NCI-H187 (cell line): ENCODE measurements at regions not wholly inside any gene's neighbourhood (a gene's known extent, or its start where the extent isn't known, plus 50 kb on each side); places are given as distances from the start of the nearest gene placed in this dataset.
"Not testable (repeated sequence)": the region's sequence is repeated elsewhere in the genome, so short reads cannot be mapped to it uniquely, and the experiment has no call there.

Experiments
- DNase-seq, 2 experiments: peaks; one replicate each; lab custom pipeline; 2025; lab: John Stamatoyannopoulos, UW

- not testable (repeated sequence) for DNase-seq
Observed at GRCh38 chr14:106761886-106762816, 1235.8 kb downstream of the TMEM121 start.

DNA sequence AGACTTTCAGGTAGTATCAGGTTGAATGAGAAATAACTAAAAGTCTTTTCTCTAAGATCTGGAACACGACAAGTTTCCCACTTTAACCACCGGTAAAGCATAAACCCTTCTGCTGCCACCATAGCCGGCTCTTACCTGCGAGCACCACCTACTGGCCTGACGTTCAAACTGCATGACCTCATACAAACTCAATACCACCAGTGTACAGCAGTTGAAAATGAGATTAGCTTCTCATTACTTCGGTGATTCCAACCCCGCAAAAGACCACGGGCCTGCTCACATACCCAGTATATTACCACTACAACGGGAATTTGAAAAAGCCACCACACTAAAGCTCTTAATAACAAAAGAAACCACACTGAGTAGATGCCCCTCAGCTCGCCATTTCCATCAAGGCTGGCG lies 1238.6 kb downstream of the TMEM121 start:
- not testable (repeated sequence) for DNase-seq

DNA sequence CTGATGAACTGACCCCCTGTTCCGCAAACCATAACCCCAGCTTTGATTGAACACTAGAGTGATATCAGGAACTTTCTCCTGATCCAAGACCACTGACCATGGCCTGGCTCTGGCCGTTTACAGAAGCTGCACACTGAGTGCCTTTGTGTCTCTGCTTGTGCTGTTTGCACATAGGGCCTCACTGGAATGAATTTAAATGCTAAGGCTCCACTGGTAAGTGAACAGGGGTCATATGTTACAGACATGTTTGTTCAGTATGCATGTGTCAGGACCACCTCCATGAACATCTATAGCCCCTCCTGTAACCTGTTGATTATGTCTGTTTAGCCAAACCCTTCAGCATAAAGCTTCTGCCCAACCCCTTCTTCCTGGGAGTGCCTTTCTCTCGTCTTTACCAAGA lies 1239.8 kb downstream of the TMEM121 start:
- no peak for DNase-seq

GRCh38 chr14:106766551-106767277 lies 1240.3 kb downstream of the TMEM121 start:
- DNase-seq, result not testable (repeated sequence)

DNA sequence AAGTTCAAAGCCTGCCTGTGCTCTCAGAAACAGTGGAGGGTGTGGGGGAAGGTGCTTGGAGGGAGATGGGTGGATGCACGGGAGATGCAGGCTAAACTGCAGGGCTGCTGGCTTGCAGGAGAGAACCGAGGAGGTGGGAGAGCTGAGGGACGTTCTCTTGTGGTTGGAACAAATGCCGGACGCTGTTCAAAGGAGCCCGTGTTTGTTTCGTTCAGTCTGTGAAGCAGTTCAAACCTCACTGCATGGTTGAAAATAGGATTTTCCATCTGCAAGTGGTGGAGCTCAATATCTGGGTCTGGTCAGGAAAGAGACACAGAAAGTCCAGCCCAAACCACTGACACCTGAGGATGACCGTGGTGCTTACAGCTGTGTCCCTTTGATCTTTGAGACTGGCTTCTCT lies 1241.8 kb downstream of the TMEM121 start:
- not testable (repeated sequence) for DNase-seq

GRCh38 chr14:106768972-106769700 lies 1242.8 kb downstream of the TMEM121 start:
- DNase-seq, result not testable (repeated sequence)

DNA sequence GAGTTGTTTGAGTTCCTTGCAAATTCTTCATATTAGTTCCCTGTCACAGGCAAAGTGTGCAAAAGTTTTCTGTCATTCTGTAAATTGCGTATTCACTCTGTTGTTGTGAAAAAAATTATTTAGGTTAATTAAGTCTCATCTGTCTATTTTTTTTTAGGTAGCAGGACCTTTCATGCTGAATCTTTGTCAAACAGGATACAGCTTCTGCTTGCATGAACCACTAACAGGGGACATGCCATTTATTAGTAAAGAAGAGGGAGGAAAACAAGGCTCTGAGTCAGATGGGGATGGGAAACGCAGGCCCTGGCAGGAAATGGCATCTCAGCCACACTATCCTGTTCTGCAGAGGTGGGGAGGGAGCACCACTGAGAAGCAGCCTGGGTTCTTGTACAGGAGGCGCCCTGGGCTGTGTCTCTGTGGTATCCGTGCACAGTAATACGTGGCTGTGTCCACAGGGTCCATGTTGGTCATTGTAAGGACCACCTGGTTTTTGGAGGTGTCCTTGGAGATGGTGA lies 1243.8 kb downstream of the TMEM121 start:
- DNase-seq, result not testable (repeated sequence)

- peak in 1 of 2 experiments; percentile 66 for DNase-seq
Observed at GRCh38 chr14:106774889-106775480, 1248.6 kb downstream of the TMEM121 start.

DNA sequence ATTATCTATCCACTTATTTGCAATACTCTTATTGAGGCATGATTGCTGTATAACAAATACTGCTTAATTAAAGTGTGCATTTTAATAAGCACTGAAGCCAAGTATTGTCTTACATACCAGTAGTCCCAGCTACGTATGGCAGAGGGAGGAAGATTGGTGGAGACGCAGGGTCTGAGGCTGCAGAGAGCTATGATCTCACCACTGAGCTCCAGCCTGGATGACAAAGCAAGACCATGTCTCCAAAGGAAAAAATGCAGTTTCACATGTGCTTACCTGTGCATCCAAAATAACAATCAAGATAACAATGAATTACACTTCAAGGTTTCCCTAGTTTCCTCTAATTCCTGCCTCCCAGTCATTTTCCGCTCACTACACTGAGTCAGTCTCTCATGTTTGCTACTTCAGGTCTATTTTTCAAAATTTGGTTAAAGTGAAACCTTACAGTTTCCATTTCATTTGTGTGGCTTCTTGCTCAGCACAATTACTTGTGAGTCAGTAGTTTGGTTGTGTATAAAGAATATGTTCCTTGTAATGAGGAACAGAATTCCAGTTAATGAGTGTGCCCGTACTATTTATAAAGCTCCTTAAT lies 1250.1 kb downstream of the TMEM121 start:
- DNase-seq, result no peak

DNA sequence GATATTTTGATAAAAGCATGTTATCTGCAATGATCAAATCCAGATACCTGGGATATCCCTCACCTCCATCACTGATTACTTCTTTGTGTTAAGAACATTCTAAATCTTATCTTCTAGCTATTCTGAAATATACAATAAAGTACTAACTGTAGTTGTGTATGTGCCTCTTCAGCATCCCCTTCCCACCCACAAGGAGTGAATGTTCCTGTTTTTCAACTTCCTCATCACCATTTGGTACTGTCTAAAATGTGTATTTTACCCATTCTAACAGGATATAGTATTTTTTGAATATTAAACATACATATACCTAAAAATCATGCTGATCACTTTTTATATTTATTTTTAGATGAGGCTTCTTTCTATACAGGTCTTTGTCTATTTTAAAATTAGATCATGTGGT lies 1252.6 kb downstream of the TMEM121 start:
- no peak for DNase-seq

- DNase-seq, result no peak
Observed at GRCh38 chr14:106786697-106787096, 1260.3 kb downstream of the TMEM121 start.

GRCh38 chr14:106787626-106788025 lies 1261.2 kb downstream of the TMEM121 start:
- DNase-seq, result no peak

DNA sequence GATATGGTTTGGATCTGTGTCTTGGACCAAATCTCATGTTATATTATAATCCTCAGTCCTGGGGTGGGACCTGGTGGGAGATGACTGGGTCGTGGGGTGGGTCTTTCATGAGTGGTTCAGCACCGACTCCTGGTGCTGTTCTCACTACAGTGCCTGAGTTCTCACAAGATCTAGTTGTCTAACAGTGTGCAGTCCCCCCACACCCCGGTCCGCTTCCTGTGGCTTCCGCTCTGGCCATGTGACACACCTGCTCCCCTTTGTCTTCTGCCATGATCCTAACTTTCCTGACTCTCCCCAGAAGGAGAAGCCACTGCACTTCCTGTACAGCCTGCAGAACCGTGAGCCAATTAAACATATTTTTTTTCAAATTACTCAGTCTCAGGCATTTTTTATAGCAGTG lies 1262.2 kb downstream of the TMEM121 start:
- DNase-seq, result no peak

- no peak for DNase-seq
Observed at GRCh38 chr14:106789318-106789717, 1262.9 kb downstream of the TMEM121 start.

GRCh38 chr14:106790189-106791036 lies 1264.0 kb downstream of the TMEM121 start:
- peak; percentile 44 to 85 for DNase-seq

DNA sequence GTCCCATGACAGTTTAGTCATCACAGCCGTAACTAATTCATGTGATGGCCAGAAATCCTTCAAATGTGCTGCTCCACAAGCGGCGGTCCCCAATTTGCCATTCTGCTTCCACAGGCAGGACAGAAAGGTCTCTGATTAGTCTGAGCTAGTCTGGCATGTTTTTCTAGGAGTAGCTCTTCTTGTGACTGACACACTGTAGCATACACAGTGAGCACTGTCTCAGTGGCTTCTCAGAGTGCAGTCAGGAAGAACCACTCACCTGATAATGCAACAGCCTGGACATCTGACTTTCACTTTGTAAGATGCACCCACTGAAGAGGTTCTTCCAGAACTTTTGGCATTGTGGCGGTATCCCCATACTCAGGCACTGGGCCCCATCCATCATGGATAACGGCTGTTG lies 1266.2 kb downstream of the TMEM121 start:
- no peak for DNase-seq

- DNase-seq, result not testable (repeated sequence)
Observed at GRCh38 chr14:106798166-106798565, 1271.8 kb downstream of the TMEM121 start.

GRCh38 chr14:106802413-106803364 lies 1276.3 kb downstream of the TMEM121 start:
- no peak for DNase-seq

DNA sequence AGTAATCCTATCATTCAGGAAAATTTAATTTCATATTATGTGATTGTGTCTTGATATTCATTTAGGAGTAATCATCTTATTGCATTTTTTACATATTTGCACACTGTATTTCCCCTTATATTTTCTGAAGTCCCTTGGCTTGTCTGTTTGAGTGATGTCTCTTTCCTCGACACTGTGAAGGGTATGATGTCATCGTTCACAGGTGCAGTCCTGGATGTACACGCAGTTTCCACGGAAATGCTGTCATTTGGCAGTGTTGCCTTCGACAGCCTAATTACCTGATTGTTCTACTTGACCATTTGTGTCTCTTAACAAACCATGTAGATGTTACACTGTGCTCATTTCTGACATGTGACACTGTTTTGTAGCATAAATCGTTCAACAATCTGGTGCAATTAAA lies 1277.0 kb downstream of the TMEM121 start:
- DNase-seq, result no peak
